GM10266 (cell line): ENCODE measurements at regions not wholly inside any gene's neighbourhood (a gene's known extent, or its start where the extent isn't known, plus 50 kb on each side); places are given as distances from the start of the nearest gene placed in this dataset.

Experiments
- DNase-seq: peaks from one replicate; pipeline ENCODE4 v3.0.0; 2012; ENCODE audit errors: extremely low spot score
- TF ChIP-seq, protein P1 (sequence below): IDR thresholded peaks from 2 replicates; pipeline ENCODE4 v1.5.1; 2012; ENCODE audit warnings: mild to moderate bottlenecking, low read depth; ENCODE audit not compliant: control insufficient read depth, insufficient read depth; ENCODE audit errors: missing control alignments

GRCh38 chr11:96508861-96509260, 119.0 kb downstream of the JRKL start:
- DNase-seq = no peak
- TF ChIP-seq, protein P1, sequence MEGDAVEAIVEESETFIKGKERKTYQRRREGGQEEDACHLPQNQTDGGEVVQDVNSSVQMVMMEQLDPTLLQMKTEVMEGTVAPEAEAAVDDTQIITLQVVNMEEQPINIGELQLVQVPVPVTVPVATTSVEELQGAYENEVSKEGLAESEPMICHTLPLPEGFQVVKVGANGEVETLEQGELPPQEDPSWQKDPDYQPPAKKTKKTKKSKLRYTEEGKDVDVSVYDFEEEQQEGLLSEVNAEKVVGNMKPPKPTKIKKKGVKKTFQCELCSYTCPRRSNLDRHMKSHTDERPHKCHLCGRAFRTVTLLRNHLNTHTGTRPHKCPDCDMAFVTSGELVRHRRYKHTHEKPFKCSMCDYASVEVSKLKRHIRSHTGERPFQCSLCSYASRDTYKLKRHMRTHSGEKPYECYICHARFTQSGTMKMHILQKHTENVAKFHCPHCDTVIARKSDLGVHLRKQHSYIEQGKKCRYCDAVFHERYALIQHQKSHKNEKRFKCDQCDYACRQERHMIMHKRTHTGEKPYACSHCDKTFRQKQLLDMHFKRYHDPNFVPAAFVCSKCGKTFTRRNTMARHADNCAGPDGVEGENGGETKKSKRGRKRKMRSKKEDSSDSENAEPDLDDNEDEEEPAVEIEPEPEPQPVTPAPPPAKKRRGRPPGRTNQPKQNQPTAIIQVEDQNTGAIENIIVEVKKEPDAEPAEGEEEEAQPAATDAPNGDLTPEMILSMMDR = no peak

DNA sequence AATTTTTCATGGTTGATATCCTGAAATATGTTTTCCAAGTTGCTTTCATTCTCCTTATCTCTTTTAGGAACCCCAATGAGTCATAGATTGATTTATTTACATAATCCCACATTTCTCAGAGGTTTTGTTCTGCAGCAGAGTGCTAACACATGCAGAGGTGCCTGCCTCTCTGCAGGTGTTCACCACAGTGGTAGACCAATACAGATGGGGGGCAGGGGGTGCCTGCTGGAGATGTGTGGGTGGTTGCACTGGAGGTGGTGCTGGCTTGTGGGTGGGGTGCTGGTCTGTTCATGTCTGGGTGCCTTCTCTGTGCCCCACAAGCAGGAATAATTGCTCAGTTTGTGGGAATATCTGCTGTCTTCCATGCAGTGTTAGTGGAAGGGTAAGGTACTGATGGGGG, 131.1 kb downstream of the JRKL start:
- TF ChIP-seq, protein P1 = no peak
- no peak for DNase-seq

DNA sequence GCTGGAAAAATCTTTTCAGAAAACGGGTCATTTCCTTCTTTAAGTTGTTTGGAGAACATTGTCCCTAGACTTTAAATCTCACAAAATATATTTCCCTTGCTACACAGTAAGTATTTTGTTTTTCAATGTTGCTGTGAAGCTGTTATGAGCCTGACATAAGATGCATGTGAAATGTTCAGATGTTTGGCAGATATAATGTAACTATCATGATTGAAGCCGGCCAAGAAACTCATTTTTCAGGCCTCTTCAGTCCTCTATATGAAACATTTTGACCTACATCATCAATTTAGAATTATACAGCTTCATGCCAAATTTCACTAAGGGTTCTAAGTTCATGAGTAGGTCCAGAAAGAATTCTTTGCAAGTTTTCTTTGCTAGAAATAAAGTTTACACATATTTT, 133.8 kb downstream of the JRKL start:
- TF ChIP-seq, protein P1 = no peak
- DNase-seq = no peak

GRCh38 chr11:96524475-96524874, 134.7 kb downstream of the JRKL start:
- no peak for DNase-seq
- TF ChIP-seq, protein P1 = no peak

- no peak for DNase-seq
- TF ChIP-seq, protein P1 = no peak
These were observed 140.7 kb downstream of the JRKL start for GRCh38 chr11:96530473-96530872.

DNA sequence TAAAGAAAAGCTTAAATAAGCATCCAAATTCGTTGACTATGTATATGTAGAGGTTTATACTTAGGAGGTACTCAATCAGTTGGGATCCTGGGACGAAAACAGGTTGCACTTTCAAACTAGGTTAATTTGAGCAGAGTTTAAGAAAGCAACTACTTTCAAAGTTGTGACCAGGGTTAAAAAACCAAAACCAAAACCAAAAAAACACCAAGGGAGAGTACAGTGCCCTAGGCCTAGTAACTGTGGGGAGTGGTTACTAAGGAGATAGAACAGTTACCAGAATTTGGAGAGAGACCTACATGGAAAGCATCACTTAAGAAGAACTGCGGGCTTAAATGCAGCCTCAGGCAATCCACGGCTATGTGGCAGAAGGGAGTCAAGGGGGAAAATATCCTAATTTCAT, 148.3 kb downstream of the JRKL start:
- no peak for DNase-seq
- TF ChIP-seq, protein P1 = no peak

- TF ChIP-seq, protein P1 = no peak
- DNase-seq = no peak
These were observed 148.8 kb downstream of the JRKL start for GRCh38 chr11:96538622-96539021.
